GM21360 (cell line): ENCODE measurements at regions not wholly inside any gene's neighbourhood (a gene's known extent, or its start where the extent isn't known, plus 50 kb on each side); places are given as distances from the start of the nearest gene placed in this dataset.

Experiments used
- ATAC-seq: cut with Tn5 transposase; IDR thresholded peaks from one replicate; pipeline ENCODE4 v1.9.1; 2021; ENCODE audit warnings: mild to moderate bottlenecking, moderate library complexity; ENCODE audit not compliant: unreplicated experiment

GRCh38 chr12:125954362-125954761, 889.1 kb downstream of the AACS start:
- ATAC-seq, result no peak

GRCh38 chr12:125956186-125956585, 891.0 kb downstream of the AACS start:
- no peak for ATAC-seq

GRCh38 chr12:125966641-125967040, 901.4 kb downstream of the AACS start:
- no peak for ATAC-seq

GRCh38 chr12:125968413-125968812, 903.2 kb downstream of the AACS start:
- no peak for ATAC-seq

GRCh38 chr12:125971981-125972380, 906.7 kb downstream of the AACS start:
- ATAC-seq, result no peak

GRCh38 chr12:125978286-125978685, 913.1 kb downstream of the AACS start:
- no peak for ATAC-seq

- no peak for ATAC-seq
These were observed 916.5 kb downstream of the AACS start for GRCh38 chr12:125981610-125982253.

- ATAC-seq, result no peak
These were observed 918.0 kb downstream of the AACS start for GRCh38 chr12:125983094-125983783.

- ATAC-seq, result no peak
These were observed 918.7 kb downstream of the AACS start for GRCh38 chr12:125983784-125984500.

- ATAC-seq, result no peak
These were observed 923.3 kb downstream of the AACS start for GRCh38 chr12:125988545-125988944.

- no peak for ATAC-seq
These were observed 924.5 kb downstream of the AACS start for GRCh38 chr12:125989696-125990095.

GRCh38 chr12:125996443-125996842, 931.2 kb downstream of the AACS start:
- no peak for ATAC-seq

GRCh38 chr12:125999628-126000027, 934.4 kb downstream of the AACS start:
- no peak for ATAC-seq

- no peak for ATAC-seq
These were observed 954.1 kb downstream of the AACS start for GRCh38 chr12:126019385-126019784.

- no peak for ATAC-seq
These were observed 956.4 kb downstream of the AACS start for GRCh38 chr12:126021675-126022074.

- no peak for ATAC-seq
These were observed 962.6 kb downstream of the AACS start for GRCh38 chr12:126027825-126028224.

- no peak for ATAC-seq
These were observed 965.3 kb downstream of the AACS start for GRCh38 chr12:126030573-126030972.

GRCh38 chr12:126033751-126034150, 968.5 kb downstream of the AACS start:
- no peak for ATAC-seq

- no peak for ATAC-seq
These were observed 971.1 kb downstream of the AACS start for GRCh38 chr12:126036348-126036747.

- no peak for ATAC-seq
These were observed 973.2 kb downstream of the AACS start for GRCh38 chr12:126038434-126038833.

GRCh38 chr12:126040307-126040706, 975.1 kb downstream of the AACS start:
- ATAC-seq, result no peak

GRCh38 chr12:126042286-126042685, 977.1 kb downstream of the AACS start:
- no peak for ATAC-seq
